ENCODE measurements at regions not wholly inside any gene's neighbourhood (a gene's known extent, or its start where the extent isn't known, plus 50 kb on each side); places are given as distances from the start of the nearest gene placed in this dataset.

- TF ChIP-seq, protein P1, sequence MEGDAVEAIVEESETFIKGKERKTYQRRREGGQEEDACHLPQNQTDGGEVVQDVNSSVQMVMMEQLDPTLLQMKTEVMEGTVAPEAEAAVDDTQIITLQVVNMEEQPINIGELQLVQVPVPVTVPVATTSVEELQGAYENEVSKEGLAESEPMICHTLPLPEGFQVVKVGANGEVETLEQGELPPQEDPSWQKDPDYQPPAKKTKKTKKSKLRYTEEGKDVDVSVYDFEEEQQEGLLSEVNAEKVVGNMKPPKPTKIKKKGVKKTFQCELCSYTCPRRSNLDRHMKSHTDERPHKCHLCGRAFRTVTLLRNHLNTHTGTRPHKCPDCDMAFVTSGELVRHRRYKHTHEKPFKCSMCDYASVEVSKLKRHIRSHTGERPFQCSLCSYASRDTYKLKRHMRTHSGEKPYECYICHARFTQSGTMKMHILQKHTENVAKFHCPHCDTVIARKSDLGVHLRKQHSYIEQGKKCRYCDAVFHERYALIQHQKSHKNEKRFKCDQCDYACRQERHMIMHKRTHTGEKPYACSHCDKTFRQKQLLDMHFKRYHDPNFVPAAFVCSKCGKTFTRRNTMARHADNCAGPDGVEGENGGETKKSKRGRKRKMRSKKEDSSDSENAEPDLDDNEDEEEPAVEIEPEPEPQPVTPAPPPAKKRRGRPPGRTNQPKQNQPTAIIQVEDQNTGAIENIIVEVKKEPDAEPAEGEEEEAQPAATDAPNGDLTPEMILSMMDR (IDR thresholded peaks at IDR 0.05; ENCODE audit: low read depth, low read length) = no peak
- H3K4me3 ChIP-seq (ENCODE audit: low read depth, low read length) = no peak overlapping the region
Observed at GRCh38 chr9:105950448-105950847, 256.1 kb downstream of the TMEM38B start.

DNA sequence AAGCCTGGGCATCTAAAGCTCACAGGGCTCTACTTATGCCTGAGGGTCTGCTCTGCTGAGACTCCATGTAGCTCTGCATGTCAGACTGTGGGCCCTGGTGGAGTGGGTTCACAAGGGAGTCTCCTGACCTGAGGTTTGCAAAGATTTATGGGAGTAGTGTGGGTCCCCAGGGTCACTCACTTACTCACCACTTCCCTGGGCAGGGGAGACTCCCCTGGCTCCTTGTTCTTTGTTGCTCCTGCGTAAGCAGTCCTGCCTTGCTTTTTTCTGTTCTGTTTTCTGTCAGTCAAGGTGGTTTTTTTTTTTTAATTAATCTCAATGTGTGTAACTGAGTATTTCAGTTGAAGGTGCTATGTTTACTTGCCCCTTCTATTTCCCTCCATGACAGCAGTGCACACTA is 256.6 kb downstream of the TMEM38B start:
- no peak overlapping the region for H3K4me3 ChIP-seq (ENCODE audit: low read depth, low read length)
- TF ChIP-seq, protein P1 (IDR thresholded peaks at IDR 0.05; ENCODE audit: low read depth, low read length) = no peak

- TF ChIP-seq, protein P1 (IDR thresholded peaks at IDR 0.05; ENCODE audit: low read depth, low read length) = no peak
- no peak overlapping the region for H3K4me3 ChIP-seq (ENCODE audit: low read depth, low read length)
Observed at GRCh38 chr9:105954517-105954916, 260.2 kb downstream of the TMEM38B start.

DNA sequence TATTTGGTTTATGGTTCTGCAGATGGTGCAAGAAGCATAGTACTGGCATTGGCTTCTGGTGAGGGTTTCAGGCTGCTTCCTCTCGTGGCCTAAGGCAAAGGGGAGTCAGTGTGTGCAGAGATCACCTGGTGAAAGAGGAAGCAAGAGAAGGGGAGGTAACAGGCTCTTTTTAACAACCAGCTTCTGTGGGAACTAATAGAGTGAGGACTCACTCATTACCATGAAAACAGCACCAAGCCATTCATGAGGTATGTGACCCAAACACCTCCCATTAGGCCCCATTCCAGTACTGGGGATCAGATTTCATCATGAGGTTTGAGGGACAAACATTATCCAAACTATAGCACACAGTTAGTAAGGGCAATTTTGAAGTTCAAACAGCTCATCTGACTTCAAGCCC is 263.5 kb downstream of the TMEM38B start:
- TF ChIP-seq, protein P1 (IDR thresholded peaks at IDR 0.05; ENCODE audit: low read depth, low read length) = no peak
- no peak overlapping the region for H3K4me3 ChIP-seq (ENCODE audit: low read depth, low read length)

DNA sequence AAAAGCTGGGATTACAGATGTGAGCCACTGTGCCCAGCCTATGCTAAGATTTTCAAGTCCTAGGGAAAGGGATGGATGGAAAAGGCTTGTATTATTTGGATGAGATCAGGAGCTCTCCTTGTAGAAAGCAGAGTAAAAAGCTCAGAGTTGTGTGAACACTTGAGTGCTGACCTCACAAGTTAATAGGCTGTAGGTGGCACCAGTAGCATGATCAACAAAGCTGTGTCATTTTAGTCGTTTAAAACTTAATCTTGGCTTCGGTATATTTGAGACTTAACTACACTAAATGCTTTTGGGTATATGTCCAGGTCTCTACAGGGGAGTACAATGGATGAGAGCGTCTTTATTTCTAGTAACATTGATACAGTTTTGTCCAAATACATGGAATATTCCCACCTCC is 264.2 kb downstream of the TMEM38B start:
- no peak overlapping the region for H3K4me3 ChIP-seq (ENCODE audit: low read depth, low read length)
- TF ChIP-seq, protein P1 (IDR thresholded peaks at IDR 0.05; ENCODE audit: low read depth, low read length) = no peak

- TF ChIP-seq, protein P1 (IDR thresholded peaks at IDR 0.05; ENCODE audit: low read depth, low read length) = no peak
Observed at GRCh38 chr9:105959531-105959930, 265.2 kb downstream of the TMEM38B start.

DNA sequence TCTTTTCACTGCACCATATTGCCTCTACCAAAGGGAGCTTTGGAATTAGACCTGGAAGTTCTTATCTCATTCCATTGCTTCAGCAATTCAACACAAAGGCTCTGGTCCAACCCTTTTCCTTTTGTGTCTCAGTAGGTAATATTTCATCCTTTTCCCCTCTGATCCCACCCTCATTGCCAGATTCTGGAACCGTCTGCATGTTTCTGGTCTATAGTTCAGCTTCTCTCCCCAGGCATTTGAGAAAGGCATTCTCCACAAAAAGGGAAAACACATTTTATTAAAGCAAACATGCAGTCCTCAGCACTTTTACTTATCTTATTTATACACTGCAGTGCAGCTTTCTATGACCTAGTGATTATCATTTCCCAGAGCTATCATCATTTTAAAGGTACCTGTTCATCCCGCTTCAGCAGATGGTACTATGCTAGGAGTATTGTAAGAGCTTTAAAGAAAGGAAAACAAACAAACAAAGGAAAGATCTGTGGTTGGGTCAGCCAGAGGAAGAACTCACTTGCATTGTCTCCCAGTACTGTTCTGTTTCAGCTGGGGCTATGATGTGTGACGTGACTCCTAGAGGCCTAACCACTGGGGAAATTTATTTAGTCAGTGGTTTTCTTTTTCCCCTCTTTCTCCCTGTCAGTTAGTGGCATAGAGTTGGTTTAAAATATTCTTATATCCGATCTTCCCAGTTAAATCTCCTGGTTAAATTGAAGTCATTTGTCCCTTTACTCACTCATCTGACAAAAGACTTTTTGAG is 269.2 kb downstream of the TMEM38B start:
- TF ChIP-seq, protein P1 (IDR thresholded peaks at IDR 0.05; ENCODE audit: low read depth, low read length) = no peak
- H3K4me3 ChIP-seq (ENCODE audit: low read depth, low read length) = no peak overlapping the region

More at GRCh38 chr9:105959531-105959930, 265.2 kb downstream of the TMEM38B start:
- no peak overlapping the region for H3K4me3 ChIP-seq (ENCODE audit: low read depth, low read length)

All from WI38 (cell line).